ENCODE measurements at regions not wholly inside any gene's neighbourhood (a gene's known extent, or its start where the extent isn't known, plus 50 kb on each side); places are given as distances from the start of the nearest gene placed in this dataset.

GRCh38 chr7:138350701-138351357 is 109.2 kb upstream of the TRIM24 start:
- no peak for TF ChIP-seq CTCF (IDR thresholded peaks at IDR 0.05)
- TF ChIP-seq POLR2A (IDR thresholded peaks at IDR 0.05), result no peak
